ENCODE measurements at regions not wholly inside any gene's neighbourhood (a gene's known extent, or its start where the extent isn't known, plus 50 kb on each side); places are given as distances from the start of the nearest gene placed in this dataset.
"Not testable (repeated sequence)": the region's sequence is repeated elsewhere in the genome, so short reads cannot be mapped to it uniquely, and the experiment has no call there.

- H2AFZ ChIP-seq (ENCODE audit: low read length) = no peak overlapping the region
- no peak overlapping the region for H3K4me2 ChIP-seq (ENCODE audit: low read length)
Measured at GRCh38 chr3:31203960-31204795, 309.7 kb upstream of the GADL1 start.

GRCh38 chr3:31204796-31205056 is 310.3 kb upstream of the GADL1 start:
- not testable (repeated sequence) for H3K9me2 ChIP-seq (ENCODE audit: low read depth, low read length); H3F3A ChIP-seq (ENCODE audit: insufficient read depth, low read length); H3K4me2 ChIP-seq (ENCODE audit: low read length); H3K79me2 ChIP-seq (ENCODE audit: insufficient read depth, low read length); H3K27me3 ChIP-seq (ENCODE audit: insufficient read depth, low read length); H3K4me3 ChIP-seq (ENCODE audit: low read depth, low read length, poor library complexity, severe bottlenecking); H3K9ac ChIP-seq (ENCODE audit: low read length); H4K20me1 ChIP-seq (ENCODE audit: insufficient read depth, low read length); H3K9me3 ChIP-seq (ENCODE audit: low read length); H2AFZ ChIP-seq (ENCODE audit: low read length); H3K27ac ChIP-seq (ENCODE audit: low read depth, low read length, poor library complexity, severe bottlenecking); H3K4me1 ChIP-seq (ENCODE audit: insufficient read depth, low read length, severe bottlenecking); H3K36me3 ChIP-seq (ENCODE audit: insufficient read depth, low read length)

More at GRCh38 chr3:31203960-31204795, 309.7 kb upstream of the GADL1 start:
- Histone ChIP-seq H3K79me2 (ENCODE audit: insufficient read depth, low read length) (no peaks in the 10 kb centered on the region), H4K20me1 (ENCODE audit: insufficient read depth, low read length) (no peaks in the 10 kb centered on the region), H3K9me3 (ENCODE audit: low read length) (no peaks in the 10 kb centered on the region), H3K9me2 (ENCODE audit: low read depth, low read length) (no peaks in the 10 kb centered on the region), H3K27ac (ENCODE audit: low read depth, low read length, poor library complexity, severe bottlenecking) (no peak overlapping the region), H3F3A (ENCODE audit: insufficient read depth, low read length) (no peaks in the 10 kb centered on the region), H3K4me3 (ENCODE audit: low read depth, low read length, poor library complexity, severe bottlenecking) (no peak overlapping the region), H3K4me1 (ENCODE audit: insufficient read depth, low read length, severe bottlenecking) (no peaks in the 10 kb centered on the region), H3K36me3 (ENCODE audit: insufficient read depth, low read length) (no peaks in the 10 kb centered on the region), H3K27me3 (ENCODE audit: insufficient read depth, low read length) (no peaks in the 10 kb centered on the region; the same call in 1 of the 2 replicates), H3K9ac (ENCODE audit: low read length) (no peak overlapping the region)
- TF ChIP-seq CTCF (IDR thresholded peaks at IDR 0.05; ENCODE audit: low read length) = no peak
- no peak for TF ChIP-seq EZH2 (IDR thresholded peaks at IDR 0.05; ENCODE audit: borderline replicate concordance, low read length)

GRCh38 chr3:31210068-31210645 is 315.7 kb upstream of the GADL1 start:
- H3K4me3 ChIP-seq (ENCODE audit: low read depth, low read length, poor library complexity, severe bottlenecking) = no peak overlapping the region
- no peak overlapping the region for H3K27ac ChIP-seq (ENCODE audit: low read depth, low read length, poor library complexity, severe bottlenecking)
- H3K9me2 ChIP-seq (ENCODE audit: low read depth, low read length) = no peaks in the 10 kb centered on the region
- H3K9me3 ChIP-seq (ENCODE audit: low read length) = no peaks in the 10 kb centered on the region
- no peaks in the 10 kb centered on the region; the same call in 1 of the 2 replicates for H3K27me3 ChIP-seq (ENCODE audit: insufficient read depth, low read length)
- H3K79me2 ChIP-seq (ENCODE audit: insufficient read depth, low read length) = no peaks in the 10 kb centered on the region
- no peak overlapping the region for H3K9ac ChIP-seq (ENCODE audit: low read length)
- no peak overlapping the region for H3K4me2 ChIP-seq (ENCODE audit: low read length)
- no peaks in the 10 kb centered on the region for H3K4me1 ChIP-seq (ENCODE audit: insufficient read depth, low read length, severe bottlenecking)
- H4K20me1 ChIP-seq (ENCODE audit: insufficient read depth, low read length) = no peaks in the 10 kb centered on the region
- H3F3A ChIP-seq (ENCODE audit: insufficient read depth, low read length) = no peaks in the 10 kb centered on the region
- no peak for TF ChIP-seq EZH2 (IDR thresholded peaks at IDR 0.05; ENCODE audit: borderline replicate concordance, low read length)
- peak; percentile 42; the same call in 1 of the 2 replicates for TF ChIP-seq CTCF (IDR thresholded peaks at IDR 0.05; ENCODE audit: low read length)
- H3K36me3 ChIP-seq (ENCODE audit: insufficient read depth, low read length) = no peaks in the 10 kb centered on the region
- H2AFZ ChIP-seq (ENCODE audit: low read length) = no peak overlapping the region
